WERI-Rb-1 (cell line): ENCODE measurements at regions not wholly inside any gene's neighbourhood (a gene's known extent, or its start where the extent isn't known, plus 50 kb on each side); places are given as distances from the start of the nearest gene placed in this dataset.
"Not testable (repeated sequence)": the region's sequence is repeated elsewhere in the genome, so short reads cannot be mapped to it uniquely, and the experiment has no call there.

Experiments
- DNase-seq: peaks from one replicate; pipeline ENCODE4 v3.0.0-alpha.2; 2020
- H3K27ac ChIP-seq: fragments of 250-450 bp; sonication (Bioruptor Pico); 2 replicates; pipeline ENCODE4 v1.5.1; 2020; ENCODE audit warnings: mild to moderate bottlenecking, moderate library complexity
- H3K27me3 ChIP-seq: fragments of 250-450 bp; sonication (Bioruptor Pico); 2 replicates; pipeline ENCODE4 v1.5.1; 2021; ENCODE audit warnings: mild to moderate bottlenecking, low read depth, moderate library complexity; ENCODE audit not compliant: insufficient read depth, severe bottlenecking
- H3K36me3 ChIP-seq: fragments of 250-450 bp; sonication (Bioruptor Pico); 2 replicates; pipeline ENCODE4 v1.5.1; 2020; ENCODE audit warnings: mild to moderate bottlenecking, moderate library complexity
- H3K4me3 ChIP-seq: 2 replicates; pipeline ENCODE4 v1.5.1; 2011; ENCODE audit warnings: low read depth, mild to moderate bottlenecking, control low read depth, low read length
- H3K9me3 ChIP-seq: fragments of 250-450 bp; sonication (Bioruptor Pico); 2 replicates; pipeline ENCODE4 v1.5.1; 2021; ENCODE audit warnings: mild to moderate bottlenecking, moderate library complexity; ENCODE audit not compliant: severe bottlenecking
- TF ChIP-seq, protein P1 (sequence below): IDR thresholded peaks from 2 replicates; pipeline ENCODE4 v1.5.1; 2011; ENCODE audit warnings: low read depth, mild to moderate bottlenecking, control low read depth, inconsistent platforms, low read length

DNA sequence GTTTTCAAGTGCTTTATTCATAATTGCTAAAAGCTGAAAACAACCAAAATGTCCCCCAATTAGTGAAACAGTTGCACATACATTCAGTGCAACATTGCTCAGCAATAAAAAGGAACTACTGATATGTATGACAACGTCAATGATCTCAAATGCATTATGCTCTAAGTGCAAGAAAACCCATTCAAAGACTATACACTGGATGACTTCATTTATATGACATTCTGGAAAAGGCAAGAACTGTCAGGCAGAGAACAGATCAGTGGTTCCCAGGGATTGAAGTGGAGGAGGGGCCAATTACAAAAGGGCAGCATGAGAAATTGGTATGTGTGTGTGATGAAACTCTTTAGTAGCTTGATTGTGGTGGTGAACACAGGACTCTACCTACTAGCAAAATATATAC is 585.6 kb downstream of the TBL1XR1 start:
- Histone ChIP-seq H3K9me3 (no peaks in the 10 kb centered on the region), H3K27me3 (no peaks in the 10 kb centered on the region), H3K36me3 (no peaks in the 10 kb centered on the region), H3K4me3 (no peak overlapping the region), H3K27ac (no peak overlapping the region)
- DNase-seq, result no peak
- TF ChIP-seq, protein P1, sequence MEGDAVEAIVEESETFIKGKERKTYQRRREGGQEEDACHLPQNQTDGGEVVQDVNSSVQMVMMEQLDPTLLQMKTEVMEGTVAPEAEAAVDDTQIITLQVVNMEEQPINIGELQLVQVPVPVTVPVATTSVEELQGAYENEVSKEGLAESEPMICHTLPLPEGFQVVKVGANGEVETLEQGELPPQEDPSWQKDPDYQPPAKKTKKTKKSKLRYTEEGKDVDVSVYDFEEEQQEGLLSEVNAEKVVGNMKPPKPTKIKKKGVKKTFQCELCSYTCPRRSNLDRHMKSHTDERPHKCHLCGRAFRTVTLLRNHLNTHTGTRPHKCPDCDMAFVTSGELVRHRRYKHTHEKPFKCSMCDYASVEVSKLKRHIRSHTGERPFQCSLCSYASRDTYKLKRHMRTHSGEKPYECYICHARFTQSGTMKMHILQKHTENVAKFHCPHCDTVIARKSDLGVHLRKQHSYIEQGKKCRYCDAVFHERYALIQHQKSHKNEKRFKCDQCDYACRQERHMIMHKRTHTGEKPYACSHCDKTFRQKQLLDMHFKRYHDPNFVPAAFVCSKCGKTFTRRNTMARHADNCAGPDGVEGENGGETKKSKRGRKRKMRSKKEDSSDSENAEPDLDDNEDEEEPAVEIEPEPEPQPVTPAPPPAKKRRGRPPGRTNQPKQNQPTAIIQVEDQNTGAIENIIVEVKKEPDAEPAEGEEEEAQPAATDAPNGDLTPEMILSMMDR, result no peak

DNA sequence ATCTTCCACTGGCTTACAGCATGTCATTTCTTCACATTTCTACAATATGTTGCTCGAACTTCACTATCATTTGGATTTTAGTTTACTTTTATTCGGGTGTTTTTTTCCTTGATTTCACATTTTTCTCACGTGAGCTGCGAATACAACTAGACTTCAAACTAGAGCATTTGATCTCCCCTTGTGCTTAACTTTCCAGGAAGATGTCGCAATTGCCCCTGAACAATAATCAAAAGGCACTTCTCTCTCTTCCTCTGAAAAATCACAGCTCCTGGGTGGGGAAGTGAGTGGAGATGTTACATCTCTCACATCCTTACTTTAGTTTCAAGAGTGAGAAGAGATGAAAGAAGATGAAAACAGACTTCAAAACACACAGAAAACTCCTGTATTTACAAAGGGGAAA is 587.9 kb downstream of the TBL1XR1 start:
- Histone ChIP-seq H3K4me3 (no peak overlapping the region), H3K27me3 (no peaks in the 10 kb centered on the region), H3K27ac (no peak overlapping the region), H3K36me3 (no peaks in the 10 kb centered on the region), H3K9me3 (no peaks in the 10 kb centered on the region)
- DNase-seq, result no peak
- TF ChIP-seq, protein P1, result no peak

DNA sequence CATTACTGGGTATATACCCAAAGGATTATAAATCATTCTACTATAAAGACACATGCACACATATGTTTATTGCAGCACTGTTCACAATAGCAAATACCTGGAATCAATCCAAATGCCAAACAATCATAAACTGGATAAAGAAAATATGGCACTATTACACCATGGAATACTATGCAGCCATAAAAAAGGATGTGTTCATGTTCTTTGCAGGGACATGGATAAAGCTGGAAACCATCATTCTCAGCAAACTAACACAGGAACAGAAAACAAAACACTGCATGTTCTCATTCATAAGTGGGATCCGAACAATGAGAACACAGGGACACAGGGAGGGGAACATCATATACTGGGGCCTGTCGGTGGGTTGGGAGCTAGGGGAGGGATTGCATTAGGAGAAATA is 591.7 kb downstream of the TBL1XR1 start:
- H3K4me3 ChIP-seq, result not testable (repeated sequence)

DNA sequence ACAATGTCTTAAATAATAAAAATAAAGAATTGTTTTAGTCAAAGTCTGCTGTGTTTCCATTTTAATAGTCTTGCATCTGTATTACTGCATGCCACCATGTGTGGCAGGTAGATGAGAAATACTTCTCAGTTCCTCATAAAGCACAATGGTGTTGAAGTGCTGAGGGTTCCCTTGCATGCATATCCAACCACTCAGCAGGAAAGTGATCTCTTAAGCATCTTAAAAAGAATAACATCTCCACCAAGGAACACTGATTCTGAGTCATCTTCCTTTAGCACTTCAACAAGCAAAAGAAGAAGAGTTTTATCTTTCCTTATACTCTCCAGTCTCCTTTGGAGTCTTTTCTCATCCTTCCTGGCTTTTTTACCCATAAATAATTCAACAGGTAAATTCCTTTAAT is 602.0 kb downstream of the TBL1XR1 start:
- no peaks in the 10 kb centered on the region for H3K36me3 ChIP-seq
- no peaks in the 10 kb centered on the region for H3K27me3 ChIP-seq
- H3K27ac ChIP-seq, result no peak overlapping the region
- DNase-seq, result no peak
- no peak overlapping the region for H3K4me3 ChIP-seq
- no peaks in the 10 kb centered on the region for H3K9me3 ChIP-seq
- TF ChIP-seq, protein P1, result no peak

More for the DNA sequence above, 591.7 kb downstream of the TBL1XR1 start:
- DNase-seq, H3K27ac ChIP-seq, H3K27me3 ChIP-seq, H3K36me3 ChIP-seq, H3K9me3 ChIP-seq: not testable (repeated sequence)

DNA sequence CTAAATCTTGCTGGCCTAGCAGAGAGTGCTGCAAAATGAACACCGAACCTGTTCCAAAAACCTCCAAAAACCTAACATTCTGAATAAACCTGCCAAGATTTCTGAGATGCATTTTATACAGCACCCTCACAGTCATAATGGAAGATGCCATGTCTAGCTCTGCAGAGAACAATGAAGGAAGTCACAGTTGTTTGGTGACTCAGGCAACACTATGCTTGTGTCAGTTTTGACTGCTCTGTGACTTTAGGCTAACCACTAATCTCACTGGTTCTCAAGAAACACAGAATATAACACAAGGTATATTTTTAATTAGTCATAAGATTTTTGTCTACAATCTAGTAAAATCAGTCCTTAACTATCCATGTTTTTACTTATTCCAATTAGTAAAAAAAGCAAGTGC is 606.6 kb downstream of the TBL1XR1 start:
- TF ChIP-seq, protein P1, result no peak
- no peaks in the 10 kb centered on the region for H3K27me3 ChIP-seq
- no peaks in the 10 kb centered on the region for H3K9me3 ChIP-seq
- no peak for DNase-seq
- no peak overlapping the region for H3K27ac ChIP-seq
- H3K4me3 ChIP-seq, result no peak overlapping the region
- no peaks in the 10 kb centered on the region for H3K36me3 ChIP-seq

DNA sequence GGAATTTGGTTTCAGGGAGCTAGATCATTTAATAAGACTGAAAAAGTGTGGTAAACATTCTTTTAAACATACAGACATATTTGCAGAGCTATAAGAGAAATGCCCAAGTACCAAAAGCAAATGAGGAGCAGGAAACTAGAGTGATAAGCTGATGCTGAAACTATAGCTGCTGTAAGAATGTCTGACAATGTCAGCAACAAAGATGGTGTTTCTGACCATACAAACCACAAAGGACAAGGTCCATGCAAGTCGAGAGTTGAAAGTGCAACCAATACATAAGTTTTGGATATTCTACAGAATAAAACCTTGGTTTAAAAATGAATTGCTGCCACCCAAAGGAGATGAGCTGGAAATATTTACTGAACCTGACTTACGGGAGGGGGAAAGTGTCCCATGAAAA is 610.2 kb downstream of the TBL1XR1 start:
- TF ChIP-seq, protein P1, result no peak

More for the DNA sequence above, 610.2 kb downstream of the TBL1XR1 start:
- no peaks in the 10 kb centered on the region for H3K36me3 ChIP-seq
- no peak overlapping the region for H3K27ac ChIP-seq
- H3K4me3 ChIP-seq, result no peak overlapping the region
- H3K9me3 ChIP-seq, result no peaks in the 10 kb centered on the region
- no peak for DNase-seq
- no peaks in the 10 kb centered on the region for H3K27me3 ChIP-seq
